IPS DF 6.9 (cell line): ENCODE measurements at regions not wholly inside any gene's neighbourhood (a gene's known extent, or its start where the extent isn't known, plus 50 kb on each side); places are given as distances from the start of the nearest gene placed in this dataset.
"Not testable (repeated sequence)": the region's sequence is repeated elsewhere in the genome, so short reads cannot be mapped to it uniquely, and the experiment has no call there.

ENCODE experiments used
- DNase-seq: peaks from one replicate; pipeline ENCODE4 v3.0.0-alpha.2; 2013; ENCODE audit warnings: low read depth, low spot score
- H3K27ac ChIP-seq: one replicate; pipeline ENCODE4 v1.5.1; 2013; ENCODE audit warnings: low read length, control low read depth
- H3K27me3 ChIP-seq: 2 replicates; pipeline ENCODE4 v1.6.1; 2013; ENCODE audit warnings: mild to moderate bottlenecking, low read length; ENCODE audit not compliant: control insufficient read depth, insufficient read depth
- H3K36me3 ChIP-seq: 2 replicates; pipeline ENCODE4 v1.6.1; 2013; ENCODE audit warnings: low read length; ENCODE audit not compliant: control insufficient read depth, insufficient read depth
- H3K4me1 ChIP-seq: 2 replicates; pipeline ENCODE4 v1.6.1; 2013; ENCODE audit warnings: low read length; ENCODE audit not compliant: control insufficient read depth, insufficient read depth
- H3K4me3 ChIP-seq: 2 replicates; pipeline ENCODE4 v1.5.1; 2013; ENCODE audit warnings: mild to moderate bottlenecking, low read length
- H3K9me3 ChIP-seq: 2 replicates; pipeline ENCODE4 v1.6.1; 2013; ENCODE audit warnings: low read length, inconsistent platforms; ENCODE audit not compliant: control insufficient read depth, insufficient read depth
- WGBS: extraction: QIAGEN DNeasy Blood & Tissue Kit; methylation state at CpG from one replicate; pipeline ENCODE4 v1.1.7; 2013; ENCODE audit warnings: mixed read lengths, missing lambda C conversion rate; ENCODE audit not compliant: insufficient read length, insufficient coverage; 5-methylcytosine and 5-hydroxymethylcytosine counted together

GRCh38 chr3:144868506-144868905 is 896.9 kb downstream of the DIPK2A start:
- Histone ChIP-seq H3K27me3 (no peaks in the 10 kb centered on the region), H3K9me3 (no peaks in the 10 kb centered on the region), H3K4me1 (0 out of 2 replicates have a peak, but pooled peaks cover 1% of the 10 kb centered on the region), H3K36me3 (no peaks in the 10 kb centered on the region), H3K4me3 (no peak overlapping the region), H3K27ac (no peak overlapping the region)
- no peak for DNase-seq

DNA sequence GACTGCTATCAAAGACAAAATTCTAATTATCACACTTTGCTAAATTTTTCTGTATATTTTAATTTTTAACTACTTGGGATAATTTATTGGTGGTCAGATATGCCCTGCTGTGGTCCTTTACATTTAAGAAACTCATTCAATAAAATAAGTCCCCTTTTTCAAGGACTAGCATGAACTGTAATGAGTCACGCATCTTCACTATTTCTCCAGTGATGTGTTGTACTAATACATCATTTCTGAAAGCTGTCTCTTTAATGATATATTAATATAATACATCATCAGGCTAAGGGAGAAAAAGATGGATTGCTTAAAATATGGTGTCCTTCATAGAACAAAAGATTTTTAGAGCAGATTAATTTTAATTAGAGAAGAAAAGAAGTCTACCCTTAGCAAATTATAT is 901.4 kb downstream of the DIPK2A start:
- Histone ChIP-seq H3K36me3 (no peaks in the 10 kb centered on the region), H3K4me1 (no peaks in the 10 kb centered on the region), H3K9me3 (no peaks in the 10 kb centered on the region), H3K4me3 (no peak overlapping the region), H3K27me3 (no peaks in the 10 kb centered on the region), H3K27ac (no peak overlapping the region)
- DNase-seq: no peak
- no CpG with 5 or more reads among the region's 1 CpG for WGBS

- no peaks in the 10 kb centered on the region for H3K4me1 ChIP-seq
- no peak overlapping the region for H3K27ac ChIP-seq
- no peaks in the 10 kb centered on the region for H3K9me3 ChIP-seq
- no peaks in the 10 kb centered on the region for H3K36me3 ChIP-seq
- DNase-seq: no peak
- no peak overlapping the region for H3K4me3 ChIP-seq
- no peaks in the 10 kb centered on the region for H3K27me3 ChIP-seq
Observed at GRCh38 chr3:144875211-144875610, 903.6 kb downstream of the DIPK2A start.

DNA sequence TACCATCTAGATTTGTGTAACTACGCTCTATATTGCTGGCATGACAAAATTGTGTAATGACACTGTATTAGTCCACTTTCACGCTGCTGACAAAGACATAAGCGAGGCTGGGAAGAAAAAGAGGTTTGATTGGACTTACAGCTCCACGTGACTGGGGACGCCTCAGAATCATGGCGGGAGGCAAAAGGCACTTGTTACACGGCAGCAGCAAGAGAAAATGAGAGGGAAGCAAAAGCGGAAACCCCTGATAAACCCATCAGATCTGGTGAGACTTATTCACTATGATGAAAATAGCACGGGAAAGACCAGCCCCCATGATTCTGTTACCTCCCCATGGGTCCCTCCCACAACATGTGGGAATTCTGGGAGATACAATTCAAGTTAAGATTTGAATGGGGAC is 905.7 kb downstream of the DIPK2A start:
- Histone ChIP-seq H3K27ac (no peak overlapping the region), H3K36me3 (no peaks in the 10 kb centered on the region), H3K27me3 (no peaks in the 10 kb centered on the region), H3K4me1 (no peaks in the 10 kb centered on the region), H3K9me3 (no peaks in the 10 kb centered on the region), H3K4me3 (no peak overlapping the region)
- no peak for DNase-seq
- WGBS: no CpG with 5 or more reads among the region's 9 CpGs

DNA sequence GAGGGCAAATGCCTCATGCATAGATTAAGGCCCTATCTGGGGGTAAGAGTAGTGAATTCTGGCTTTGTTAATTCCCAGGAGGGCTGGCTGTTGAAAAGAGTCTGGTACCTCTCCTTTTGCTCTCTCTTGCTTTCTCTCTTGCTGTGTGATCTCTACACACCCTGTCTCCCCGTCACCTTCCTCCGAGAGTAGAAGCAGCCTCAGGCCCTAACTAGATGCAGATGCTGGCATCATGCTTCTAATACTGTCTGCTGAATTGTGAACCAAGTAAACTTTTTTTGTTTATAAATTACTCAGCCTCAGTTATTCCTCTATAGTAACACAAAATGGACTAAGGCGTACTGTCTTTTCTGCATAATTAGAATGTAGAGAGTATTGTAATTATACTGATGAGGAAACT is 908.1 kb downstream of the DIPK2A start:
- Histone ChIP-seq H3K4me1 (no peaks in the 10 kb centered on the region), H3K4me3 (no peak overlapping the region), H3K9me3 (no peaks in the 10 kb centered on the region), H3K27me3 (no peaks in the 10 kb centered on the region), H3K27ac (no peak overlapping the region), H3K36me3 (no peaks in the 10 kb centered on the region)
- WGBS: no CpG with 5 or more reads among the region's 3 CpGs
- DNase-seq: no peak

DNA sequence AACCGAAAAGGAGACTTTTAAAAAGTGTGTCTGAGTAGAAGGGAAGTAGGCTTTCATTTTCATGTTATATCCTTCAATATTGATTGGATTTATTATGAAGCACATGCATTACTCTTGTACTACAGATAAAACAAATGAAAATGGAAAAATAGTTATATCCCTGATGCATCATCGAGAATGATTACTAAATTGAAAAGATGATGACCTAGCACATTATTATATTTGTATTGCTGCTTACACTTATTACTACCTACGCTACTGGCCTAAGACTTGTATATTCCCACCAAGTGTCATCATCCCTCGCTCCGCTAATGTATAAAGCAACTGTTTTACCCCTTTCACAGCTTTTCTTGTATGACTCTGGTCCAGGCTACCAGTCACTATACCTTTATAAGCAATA is 922.4 kb downstream of the DIPK2A start:
- no peaks in the 10 kb centered on the region for H3K4me1 ChIP-seq
- no peaks in the 10 kb centered on the region for H3K36me3 ChIP-seq
- no peak overlapping the region for H3K4me3 ChIP-seq
- WGBS: no CpG with 5 or more reads among the region's 5 CpGs
- no peak overlapping the region for H3K27ac ChIP-seq
- no peak for DNase-seq
- H3K27me3 ChIP-seq: no peaks in the 10 kb centered on the region
- no peaks in the 10 kb centered on the region for H3K9me3 ChIP-seq

GRCh38 chr3:144894576-144894975 is 923.0 kb downstream of the DIPK2A start:
- Histone ChIP-seq H3K4me1 (no peaks in the 10 kb centered on the region), H3K27me3 (no peaks in the 10 kb centered on the region), H3K4me3 (no peak overlapping the region), H3K9me3 (no peaks in the 10 kb centered on the region), H3K36me3 (no peaks in the 10 kb centered on the region), H3K27ac (no peak overlapping the region)
- WGBS: no CpG with 5 or more reads among the region's 2 CpGs
- DNase-seq: no peak

DNA sequence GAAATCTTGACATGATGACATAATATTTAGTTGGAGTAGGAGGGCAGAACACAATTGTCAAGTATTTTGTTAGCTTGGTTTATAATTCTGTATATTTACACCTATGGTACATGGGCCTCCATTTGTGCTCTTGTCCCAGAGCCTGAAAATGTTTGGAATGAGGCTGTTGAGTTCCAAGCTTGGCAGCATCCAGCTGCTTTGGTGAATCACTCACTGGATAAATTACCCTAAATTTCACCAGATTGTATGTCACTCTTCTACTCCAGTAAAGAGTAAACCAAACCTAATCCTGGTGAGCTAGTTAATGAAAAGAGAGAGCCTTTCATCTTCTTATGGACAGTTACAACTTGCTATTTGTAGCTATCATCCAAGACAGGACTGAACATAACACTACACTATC is 928.7 kb downstream of the DIPK2A start:
- Histone ChIP-seq H3K27ac (no peak overlapping the region), H3K36me3 (no peaks in the 10 kb centered on the region), H3K4me3 (no peak overlapping the region), H3K4me1 (no peaks in the 10 kb centered on the region), H3K27me3 (no peaks in the 10 kb centered on the region), H3K9me3 (no peaks in the 10 kb centered on the region)
- DNase-seq: no peak

- not testable (repeated sequence) for H3K4me1 ChIP-seq, H3K9me3 ChIP-seq, H3K4me3 ChIP-seq, H3K27me3 ChIP-seq, H3K36me3 ChIP-seq, DNase-seq, H3K27ac ChIP-seq
- no CpG with 5 or more reads among the region's 3 CpGs for WGBS
Observed at GRCh38 chr3:144907581-144907980, 936.0 kb downstream of the DIPK2A start.

- Histone ChIP-seq H3K27ac (no peak overlapping the region), H3K36me3 (no peaks in the 10 kb centered on the region), H3K9me3 (no peaks in the 10 kb centered on the region; the same call in 1 of the 2 replicates), H3K27me3 (no peaks in the 10 kb centered on the region), H3K4me3 (no peak overlapping the region), H3K4me1 (no peaks in the 10 kb centered on the region)
- no peak for DNase-seq
- WGBS: no CpG with 5 or more reads among the region's 7 CpGs
Observed at GRCh38 chr3:144912968-144913367, 941.3 kb downstream of the DIPK2A start.

- whole genome bisulfite sequencing: no CpG with 5 or more reads among the region's 5 CpGs
- DNase-seq: no peak
- Histone ChIP-seq H3K27me3 (no peaks in the 10 kb centered on the region), H3K36me3 (no peaks in the 10 kb centered on the region), H3K4me3 (no peak overlapping the region), H3K9me3 (no peaks in the 10 kb centered on the region), H3K4me1 (no peaks in the 10 kb centered on the region), H3K27ac (no peak overlapping the region)
Observed at GRCh38 chr3:144915202-144915601, 943.6 kb downstream of the DIPK2A start.
